ENCODE measurements at regions not wholly inside any gene's neighbourhood (a gene's known extent, or its start where the extent isn't known, plus 50 kb on each side); places are given as distances from the start of the nearest gene placed in this dataset.

GRCh38 chr15:39487458-39487735 is 93.5 kb upstream of the THBS1 start:
- TF ChIP-seq CTCF (IDR thresholded peaks at IDR 0.05) = no peak

DNA sequence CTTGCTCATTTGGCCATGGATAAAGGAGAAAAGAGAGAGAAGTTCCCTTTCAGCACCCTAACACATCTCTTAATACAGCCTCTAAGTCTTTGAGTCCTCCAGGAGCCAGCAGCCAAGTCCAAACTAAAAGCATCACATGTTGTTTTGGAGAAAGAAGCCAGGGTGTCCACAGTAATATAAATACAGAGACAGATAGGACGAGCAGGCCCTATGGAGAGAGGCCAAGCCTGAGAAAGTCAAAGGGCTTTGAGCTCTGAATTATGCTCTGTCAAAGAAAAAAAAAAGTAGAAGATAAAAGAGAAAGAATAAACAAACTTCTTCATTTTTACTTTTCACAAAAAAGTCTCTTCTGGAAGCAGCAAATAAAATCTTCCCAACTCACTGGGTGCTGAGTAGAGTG is 92.4 kb upstream of the THBS1 start:
- no peak for TF ChIP-seq CTCF (IDR thresholded peaks at IDR 0.05)

GRCh38 chr15:39488961-39489360 is 91.9 kb upstream of the THBS1 start:
- TF ChIP-seq CTCF (IDR thresholded peaks at IDR 0.05) = no peak

- TF ChIP-seq CTCF (IDR thresholded peaks at IDR 0.05) = no peak
Measured at GRCh38 chr15:39491115-39491885, 89.6 kb upstream of the THBS1 start.

- TF ChIP-seq CTCF (IDR thresholded peaks at IDR 0.05) = no peak
Measured at GRCh38 chr15:39491886-39492490, 88.9 kb upstream of the THBS1 start.

GRCh38 chr15:39493424-39494067 is 87.3 kb upstream of the THBS1 start:
- no peak for TF ChIP-seq CTCF (IDR thresholded peaks at IDR 0.05)

- no peak for TF ChIP-seq CTCF (IDR thresholded peaks at IDR 0.05)
Measured at GRCh38 chr15:39494462-39494861, 86.4 kb upstream of the THBS1 start.

All from LNCAP (cell line).